ENCODE measurements at regions not wholly inside any gene's neighbourhood (a gene's known extent, or its start where the extent isn't known, plus 50 kb on each side); places are given as distances from the start of the nearest gene placed in this dataset.

GRCh38 chr6:23591761-23592160 is 534.3 kb upstream of the NRSN1 start:
- TF ChIP-seq ZNF610 (tag by site-specific recombination; IDR thresholded peaks at IDR 0.05; ENCODE audit: borderline replicate concordance) (no peak), SCRT2 (tag by site-specific recombination; IDR thresholded peaks at IDR 0.05) (0 out of 2 replicates have a peak, but pooled peaks have one; percentile 26)
- no peaks in the 10 kb centered on the region for H3K4me1 ChIP-seq (ENCODE audit: control insufficient read depth, insufficient read depth, low read length)
- CTCF ChIA-PET = no interaction called here
- POLR2A ChIA-PET = no interaction called here
- H3K27ac ChIP-seq (ENCODE audit: extremely low read depth, low read depth, low read length) = no peak overlapping the region
- H3K9me3 ChIP-seq (ENCODE audit: control insufficient read depth, insufficient read depth, low read depth, low read length) = no peaks in the 10 kb centered on the region
- no peaks in the 10 kb centered on the region for H3K36me3 ChIP-seq (ENCODE audit: control insufficient read depth in 2 of 2, insufficient read depth in 1 of 2, low read length in 2 of 2)
- no peak overlapping the region for H3K4me3 ChIP-seq (ENCODE audit: low read depth, low read length)

GRCh38 chr6:23600118-23600517 is 525.9 kb upstream of the NRSN1 start:
- H3K9me3 ChIP-seq (ENCODE audit: control insufficient read depth, insufficient read depth, low read depth, low read length) = no peaks in the 10 kb centered on the region
- no peak overlapping the region for H3K27ac ChIP-seq (ENCODE audit: extremely low read depth, low read depth, low read length)
- H3K36me3 ChIP-seq (ENCODE audit: control insufficient read depth in 2 of 2, insufficient read depth in 1 of 2, low read length in 2 of 2) = no peaks in the 10 kb centered on the region
- no peak overlapping the region for H3K4me3 ChIP-seq (ENCODE audit: low read depth, low read length)
- POLR2A ChIA-PET = no interaction called here
- CTCF ChIA-PET = no interaction called here
- no peak for TF ChIP-seq ZNF558 (tag by site-specific recombination; IDR thresholded peaks at IDR 0.05)
- no peak for TF ChIP-seq ZBTB17 (tag by site-specific recombination; IDR thresholded peaks at IDR 0.05)
- TF ChIP-seq ZNF76 (tag by site-specific recombination; IDR thresholded peaks at IDR 0.05; ENCODE audit: borderline replicate concordance, low read depth) = no peak
- no peak for TF ChIP-seq ZNF366 (tag by site-specific recombination; conservative IDR thresholded peaks at IDR 0.05)
- no peak for TF ChIP-seq ZNF621 (tag by site-specific recombination; IDR thresholded peaks at IDR 0.05)
- TF ChIP-seq PATZ1 (tag by site-specific recombination; IDR thresholded peaks at IDR 0.05) = no peak
- TF ChIP-seq GFI1B (tag by site-specific recombination; IDR thresholded peaks at IDR 0.05) = no peak
- no peak for TF ChIP-seq ZNF707 (tag by site-specific recombination; IDR thresholded peaks at IDR 0.05)
- no peak for TF ChIP-seq ZNF404 (tag by site-specific recombination; IDR thresholded peaks at IDR 0.05)
- no peak for TF ChIP-seq ZNF37A (tag by site-specific recombination; IDR thresholded peaks at IDR 0.05)
- TF ChIP-seq ZEB2 (tag by site-specific recombination; IDR thresholded peaks at IDR 0.05) = no peak
- no peak for TF ChIP-seq ZNF768 (tag by site-specific recombination; IDR thresholded peaks at IDR 0.05)
- TF ChIP-seq ZNF148 (tag by site-specific recombination; IDR thresholded peaks at IDR 0.05; ENCODE audit: borderline replicate concordance) = no peak
- TF ChIP-seq ZNF670 (tag by site-specific recombination; IDR thresholded peaks at IDR 0.05; ENCODE audit: low read depth) = no peak
- TF ChIP-seq ZNF660 (tag by site-specific recombination; IDR thresholded peaks at IDR 0.05) = no peak
- no peak for TF ChIP-seq ZNF416 (tag by site-specific recombination; IDR thresholded peaks at IDR 0.05)
- no peaks in the 10 kb centered on the region for H3K4me1 ChIP-seq (ENCODE audit: control insufficient read depth, insufficient read depth, low read length)

GRCh38 chr6:23601811-23602345 is 524.1 kb upstream of the NRSN1 start:
- Histone ChIP-seq H3K9me3 (ENCODE audit: control insufficient read depth, insufficient read depth, low read depth, low read length) (no peaks in the 10 kb centered on the region), H3K4me3 (ENCODE audit: low read depth, low read length) (no peak overlapping the region), H3K36me3 (ENCODE audit: control insufficient read depth in 2 of 2, insufficient read depth in 1 of 2, low read length in 2 of 2) (no peaks in the 10 kb centered on the region), H3K4me1 (ENCODE audit: control insufficient read depth, insufficient read depth, low read length) (no peaks in the 10 kb centered on the region), H3K27ac (ENCODE audit: extremely low read depth, low read depth, low read length) (no peak overlapping the region)
- POLR2A ChIA-PET = no interaction called here
- CTCF ChIA-PET = no interaction called here
- no peak for TF ChIP-seq GLIS1 (tag by site-specific recombination; IDR thresholded peaks at IDR 0.05)
- TF ChIP-seq SP3 (tag by site-specific recombination; IDR thresholded peaks at IDR 0.05) = no peak
- no peak for TF ChIP-seq ZNF623 (tag by site-specific recombination; IDR thresholded peaks at IDR 0.05)
- TF ChIP-seq OSR2 (tag by site-specific recombination; IDR thresholded peaks at IDR 0.05) = no peak
- no peak for TF ChIP-seq ZNF248 (tag by site-specific recombination; IDR thresholded peaks at IDR 0.05)
- no peak for TF ChIP-seq ZNF211 (tag by site-specific recombination; IDR thresholded peaks at IDR 0.05; ENCODE audit: low read depth)
- no peak for TF ChIP-seq AEBP2 (tag by site-specific recombination; IDR thresholded peaks at IDR 0.05; ENCODE audit: borderline replicate concordance)
- no peak for TF ChIP-seq YY2 (tag by site-specific recombination; IDR thresholded peaks at IDR 0.05)
- no peak for TF ChIP-seq ZNF561 (tag by site-specific recombination; IDR thresholded peaks at IDR 0.05; ENCODE audit: borderline replicate concordance)
- no peak for TF ChIP-seq ZBTB21 (tag by site-specific recombination; IDR thresholded peaks at IDR 0.05)
- no peak for TF ChIP-seq ZNF621 (tag by site-specific recombination; IDR thresholded peaks at IDR 0.05)
- TF ChIP-seq ZNF292 (tag by site-specific recombination; IDR thresholded peaks at IDR 0.05; ENCODE audit: borderline replicate concordance, low read depth) = no peak
